22Rv1 (cell line): ENCODE measurements at regions not wholly inside any gene's neighbourhood (a gene's known extent, or its start where the extent isn't known, plus 50 kb on each side); places are given as distances from the start of the nearest gene placed in this dataset.

ENCODE experiments used
- H3K27ac ChIP-seq: fragments of 450-650 bp; 2 replicates; pipeline ENCODE4 v1.5.1; 2017
- ZFX ChIP-seq: fragments of 450-650 bp; IDR thresholded peaks from 2 replicates; pipeline ENCODE4 v1.6.1; 2017; ENCODE audit warnings: antibody characterized with exemption, borderline replicate concordance
- TF ChIP-seq, protein P1 (sequence below): fragments of 450-650 bp; IDR thresholded peaks from 2 replicates; pipeline ENCODE4 v1.5.1; 2017; ENCODE audit warnings: mild to moderate bottlenecking

- TF ChIP-seq, protein P1, sequence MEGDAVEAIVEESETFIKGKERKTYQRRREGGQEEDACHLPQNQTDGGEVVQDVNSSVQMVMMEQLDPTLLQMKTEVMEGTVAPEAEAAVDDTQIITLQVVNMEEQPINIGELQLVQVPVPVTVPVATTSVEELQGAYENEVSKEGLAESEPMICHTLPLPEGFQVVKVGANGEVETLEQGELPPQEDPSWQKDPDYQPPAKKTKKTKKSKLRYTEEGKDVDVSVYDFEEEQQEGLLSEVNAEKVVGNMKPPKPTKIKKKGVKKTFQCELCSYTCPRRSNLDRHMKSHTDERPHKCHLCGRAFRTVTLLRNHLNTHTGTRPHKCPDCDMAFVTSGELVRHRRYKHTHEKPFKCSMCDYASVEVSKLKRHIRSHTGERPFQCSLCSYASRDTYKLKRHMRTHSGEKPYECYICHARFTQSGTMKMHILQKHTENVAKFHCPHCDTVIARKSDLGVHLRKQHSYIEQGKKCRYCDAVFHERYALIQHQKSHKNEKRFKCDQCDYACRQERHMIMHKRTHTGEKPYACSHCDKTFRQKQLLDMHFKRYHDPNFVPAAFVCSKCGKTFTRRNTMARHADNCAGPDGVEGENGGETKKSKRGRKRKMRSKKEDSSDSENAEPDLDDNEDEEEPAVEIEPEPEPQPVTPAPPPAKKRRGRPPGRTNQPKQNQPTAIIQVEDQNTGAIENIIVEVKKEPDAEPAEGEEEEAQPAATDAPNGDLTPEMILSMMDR = no peak
- no peak for TF ChIP-seq ZFX
- no peak overlapping the region for H3K27ac ChIP-seq
These were observed 423.5 kb upstream of the OR4E1 start for GRCh38 chr14:22097072-22097471.

DNA sequence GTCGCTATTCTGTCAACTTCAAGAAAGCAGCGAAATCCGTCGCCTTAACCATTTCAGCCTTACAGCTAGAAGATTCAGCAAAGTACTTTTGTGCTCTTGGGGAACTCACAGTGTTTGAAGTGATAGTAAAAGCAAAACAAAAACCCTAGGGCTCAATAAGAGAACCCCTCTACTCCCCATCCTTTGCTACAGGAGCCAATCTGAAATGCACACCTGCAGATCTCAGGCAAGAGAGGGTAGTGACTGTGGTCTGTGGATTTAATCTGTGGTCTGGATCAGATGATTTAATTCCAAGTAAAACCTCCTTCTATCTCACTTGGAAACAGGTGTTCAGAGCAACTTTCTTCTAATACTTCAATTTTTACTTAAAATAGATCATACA lies 422.9 kb upstream of the OR4E1 start:
- no peak overlapping the region for H3K27ac ChIP-seq
- TF ChIP-seq, protein P1 = no peak
- no peak for TF ChIP-seq ZFX

DNA sequence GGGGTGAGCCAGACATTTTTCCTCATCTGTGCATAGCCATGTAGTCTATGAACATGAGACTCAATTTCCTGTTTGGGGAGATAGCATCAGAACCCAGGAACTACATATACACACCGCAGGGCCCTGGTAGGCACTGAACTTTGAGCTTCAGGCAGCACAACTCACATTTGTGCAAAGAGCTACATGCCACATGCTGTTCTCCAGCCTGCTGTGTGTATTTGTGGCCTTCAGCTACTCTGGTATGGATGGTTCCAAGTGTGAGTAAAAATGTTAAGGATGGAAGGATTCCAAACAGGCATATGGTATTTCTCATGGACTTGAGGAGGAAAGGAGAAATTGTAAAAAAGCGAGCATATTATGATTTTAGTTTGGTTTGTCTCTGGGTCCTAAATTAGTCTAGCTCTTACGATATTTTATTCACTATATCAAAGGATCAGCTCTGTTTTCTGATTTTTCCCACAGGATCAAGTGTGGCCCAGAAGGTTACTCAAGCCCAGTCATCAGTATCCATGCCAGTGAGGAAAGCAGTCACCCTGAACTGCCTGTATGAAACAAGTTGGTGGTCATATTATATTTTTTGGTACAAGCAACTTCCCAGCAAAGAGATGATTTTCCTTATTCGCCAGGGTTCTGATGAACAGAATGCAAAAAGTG lies 422.4 kb upstream of the OR4E1 start:
- no peak for TF ChIP-seq ZFX
- TF ChIP-seq, protein P1 = no peak
- H3K27ac ChIP-seq = no peak overlapping the region

DNA sequence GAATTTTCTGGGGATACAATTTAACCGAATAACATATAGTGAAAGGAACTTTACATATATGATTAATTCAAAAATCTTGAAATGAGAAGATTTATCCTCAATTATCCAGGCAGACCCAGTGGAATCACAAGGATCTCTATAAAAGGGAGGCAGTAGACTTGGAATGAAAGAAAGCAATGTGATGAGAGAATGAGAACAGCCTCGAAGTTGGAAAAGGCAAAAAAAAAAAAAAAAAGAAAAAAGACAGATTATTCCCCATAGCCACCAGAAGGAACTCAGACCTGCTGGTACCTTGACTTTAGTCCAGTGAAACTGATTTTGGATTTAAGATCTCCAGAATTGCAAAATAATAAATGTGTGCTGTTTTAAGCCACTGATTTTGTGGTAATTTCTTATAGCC lies 416.3 kb upstream of the OR4E1 start:
- H3K27ac ChIP-seq = no peak overlapping the region
- TF ChIP-seq ZFX = no peak
- TF ChIP-seq, protein P1 = no peak

GRCh38 chr14:22088614-22089342 lies 415.2 kb upstream of the OR4E1 start:
- H3K27ac ChIP-seq = no peak overlapping the region
- TF ChIP-seq ZFX = no peak
- TF ChIP-seq, protein P1 = no peak

GRCh38 chr14:22086131-22086530 lies 412.5 kb upstream of the OR4E1 start:
- H3K27ac ChIP-seq = no peak overlapping the region
- TF ChIP-seq ZFX = no peak
- TF ChIP-seq, protein P1 = no peak
